ENCODE measurements at regions not wholly inside any gene's neighbourhood (a gene's known extent, or its start where the extent isn't known, plus 50 kb on each side); places are given as distances from the start of the nearest gene placed in this dataset.

- Histone ChIP-seq H3K9me3 (ENCODE audit: control insufficient read depth, insufficient read depth, low read length) (no peaks in the 10 kb centered on the region), H3K4me3 (ENCODE audit: low read length) (no peak overlapping the region), H3K27me3 (ENCODE audit: control insufficient read depth, insufficient read depth, low read length) (no peaks in the 10 kb centered on the region), H3K36me3 (ENCODE audit: control insufficient read depth, insufficient read depth, low read length) (no peaks in the 10 kb centered on the region), H3K4me1 (ENCODE audit: control insufficient read depth, insufficient read depth, low read length) (peaks cover 13% of the 10 kb centered on the region), H3K27ac (ENCODE audit: low read length) (no peak overlapping the region)
- Mint-ChIP-seq H3K36me3 (no peaks in the 10 kb centered on the region), H3K4me3 (peak overlapping the region; percentile 2), H3K27ac (peak overlapping the region; percentile 39 to 41), H3K4me1 (peaks cover 25% of the 10 kb centered on the region in 2 donors), H3K9me3 (no peaks in the 10 kb centered on the region), H3K27me3 (ENCODE audit: low read depth in 2 of 2) (peaks cover 2 to 26% of the 10 kb centered on the region in 2 donors)
- DNase-seq (no peak), ATAC-seq (peak; percentile 57 to 75 (median 68))
- no peak for TF ChIP-seq CTCF (IDR thresholded peaks at IDR 0.05)
- intact Hi-C loops (cut with micrococcal nuclease): no loop called here
- 61% methylated on average over 6 of the region's 6 CpGs for WGBS (ENCODE audit: insufficient coverage)
These were observed 63.3 kb upstream of the GRAMD2B start for GRCh38 chr5:126359884-126360283.

- Mint-ChIP-seq H3K4me3 (no peak overlapping the region), H3K9me3 (no peaks in the 10 kb centered on the region), H3K27ac (peak overlapping the region in 1 of 2 donors; percentile 41), H3K36me3 (no peaks in the 10 kb centered on the region), H3K27me3 (ENCODE audit: low read depth in 2 of 2) (peaks cover 2 to 26% of the 10 kb centered on the region in 2 donors), H3K4me1 (peaks cover 20 to 25% of the 10 kb centered on the region in 2 donors)
- H3K4me3 ChIP-seq (ENCODE audit: low read length): no peak overlapping the region
- H3K4me1 ChIP-seq (ENCODE audit: control insufficient read depth, insufficient read depth, low read length): peaks cover 13% of the 10 kb centered on the region
- no peaks in the 10 kb centered on the region for H3K27me3 ChIP-seq (ENCODE audit: control insufficient read depth, insufficient read depth, low read length)
- H3K36me3 ChIP-seq (ENCODE audit: control insufficient read depth, insufficient read depth, low read length): no peaks in the 10 kb centered on the region
- TF ChIP-seq CTCF (IDR thresholded peaks at IDR 0.05): no peak
- 73% methylated on average over 1 of the region's 1 CpG for WGBS (ENCODE audit: insufficient coverage)
- no peak overlapping the region for H3K27ac ChIP-seq (ENCODE audit: low read length)
- DNase-seq (no peak), ATAC-seq (no peak)
- no peaks in the 10 kb centered on the region for H3K9me3 ChIP-seq (ENCODE audit: control insufficient read depth, insufficient read depth, low read length)
- intact Hi-C loops (cut with micrococcal nuclease): no loop called here
These were observed 62.7 kb upstream of the GRAMD2B start for GRCh38 chr5:126360467-126360866.

DNA sequence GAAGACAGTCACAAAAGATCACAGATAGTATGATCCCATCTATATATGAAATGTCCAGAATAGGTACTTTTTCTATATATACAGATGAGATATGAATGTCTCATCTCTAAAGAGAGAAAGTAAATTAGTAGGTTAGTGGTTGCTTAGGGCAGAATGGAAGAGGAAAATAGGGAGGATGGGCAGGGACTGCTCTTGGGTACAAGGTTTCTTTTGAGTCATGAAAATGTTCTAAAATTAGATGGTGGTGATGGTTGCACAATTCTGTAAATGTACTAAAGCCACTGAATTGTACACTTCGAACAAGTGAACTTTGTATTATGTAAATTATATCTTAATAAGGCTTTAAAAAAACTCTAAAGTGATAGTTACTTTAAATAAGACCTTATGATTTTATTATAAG, 59.6 kb upstream of the GRAMD2B start:
- Histone ChIP-seq H3K27me3 (ENCODE audit: control insufficient read depth, insufficient read depth, low read length) (no peaks in the 10 kb centered on the region), H3K9me3 (ENCODE audit: control insufficient read depth, insufficient read depth, low read length) (no peaks in the 10 kb centered on the region), H3K36me3 (ENCODE audit: control insufficient read depth, insufficient read depth, low read length) (no peaks in the 10 kb centered on the region), H3K4me3 (ENCODE audit: low read length) (no peak overlapping the region), H3K27ac (ENCODE audit: low read length) (no peak overlapping the region), H3K4me1 (ENCODE audit: control insufficient read depth, insufficient read depth, low read length) (peaks cover 11% of the 10 kb centered on the region)
- Mint-ChIP-seq H3K9me3 (no peaks in the 10 kb centered on the region), H3K4me3 (no peak overlapping the region), H3K27ac (no peak overlapping the region), H3K36me3 (no peaks in the 10 kb centered on the region), H3K4me1 (peaks cover 15 to 21% of the 10 kb centered on the region in 2 donors), H3K27me3 (ENCODE audit: low read depth in 2 of 2) (peaks cover 2 to 26% of the 10 kb centered on the region in 2 donors)
- no peak for DNase-seq
- intact Hi-C loops (cut with micrococcal nuclease): no loop called here
- no CpG with 5 or more reads among the region's 1 CpG for WGBS (ENCODE audit: insufficient coverage)
- no peak for TF ChIP-seq CTCF (IDR thresholded peaks at IDR 0.05)
- no peak for ATAC-seq

- Mint-ChIP-seq H3K27ac (no peak overlapping the region), H3K4me1 (peaks cover 11 to 14% of the 10 kb centered on the region in 2 donors), H3K36me3 (no peaks in the 10 kb centered on the region), H3K27me3 (ENCODE audit: low read depth in 2 of 2) (peaks cover 2 to 24% of the 10 kb centered on the region in 2 donors), H3K4me3 (no peak overlapping the region), H3K9me3 (no peaks in the 10 kb centered on the region)
- Histone ChIP-seq H3K27ac (ENCODE audit: low read length) (no peak overlapping the region), H3K9me3 (ENCODE audit: control insufficient read depth, insufficient read depth, low read length) (no peaks in the 10 kb centered on the region), H3K4me1 (ENCODE audit: control insufficient read depth, insufficient read depth, low read length) (peaks cover 6% of the 10 kb centered on the region), H3K36me3 (ENCODE audit: control insufficient read depth, insufficient read depth, low read length) (no peaks in the 10 kb centered on the region), H3K27me3 (ENCODE audit: control insufficient read depth, insufficient read depth, low read length) (no peaks in the 10 kb centered on the region), H3K4me3 (ENCODE audit: low read length) (no peak overlapping the region)
- DNase-seq (no peak), ATAC-seq (no peak)
- intact Hi-C loops (cut with micrococcal nuclease): no loop called here
- WGBS (ENCODE audit: insufficient coverage): 96% methylated on average over 4 of the region's 4 CpGs
- no peak for TF ChIP-seq CTCF (IDR thresholded peaks at IDR 0.05)
These were observed 58.9 kb upstream of the GRAMD2B start for GRCh38 chr5:126364206-126364902.

Measured in natural killer cell (primary cell).